Suppressor macrophage treated with lipopolysaccharide for 4 hours (primary cell): ENCODE measurements at regions not wholly inside any gene's neighbourhood (a gene's known extent, or its start where the extent isn't known, plus 50 kb on each side); places are given as distances from the start of the nearest gene placed in this dataset.
"Not testable (repeated sequence)": the region's sequence is repeated elsewhere in the genome, so short reads cannot be mapped to it uniquely, and the experiment has no call there.

Source experiments
- DNase-seq: peaks from one replicate; pipeline ENCODE4 v3.0.0-alpha.2; 2020

- DNase-seq = no peak
Measured at GRCh38 chr6:140785926-140786325, 1346.8 kb upstream of the GJE1 start.

DNA sequence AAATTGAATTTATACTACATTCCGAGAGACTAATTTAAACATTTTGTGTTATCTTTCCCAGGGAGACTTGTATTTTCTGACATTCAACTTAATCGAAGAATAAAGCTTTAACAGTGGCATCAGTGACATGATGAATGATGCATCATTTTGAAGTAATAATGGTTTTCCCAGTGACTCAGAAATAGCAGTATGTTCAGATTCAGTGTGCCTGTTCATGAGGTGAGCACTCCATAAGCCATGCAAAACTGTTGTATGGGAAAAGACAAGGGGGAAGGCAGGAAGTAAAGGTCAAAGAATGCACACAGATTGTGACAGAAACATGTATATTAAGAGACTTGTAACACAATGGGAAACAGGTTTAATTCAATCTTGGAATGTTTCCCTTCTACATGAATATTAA lies 1348.2 kb upstream of the GJE1 start:
- peak; percentile 52 for DNase-seq

- DNase-seq = not testable (repeated sequence)
Measured at GRCh38 chr6:140783504-140783903, 1349.2 kb upstream of the GJE1 start.

GRCh38 chr6:140782941-140783340 lies 1349.8 kb upstream of the GJE1 start:
- no peak for DNase-seq

GRCh38 chr6:140779991-140780596 lies 1352.6 kb upstream of the GJE1 start:
- no peak for DNase-seq

- DNase-seq = no peak
Measured at GRCh38 chr6:140779341-140779740, 1353.4 kb upstream of the GJE1 start.

- DNase-seq = no peak
Measured at GRCh38 chr6:140777780-140778179, 1354.9 kb upstream of the GJE1 start.

- no peak for DNase-seq
Measured at GRCh38 chr6:140775061-140775460, 1357.7 kb upstream of the GJE1 start.

- DNase-seq = peak; percentile 6
Measured at GRCh38 chr6:140774080-140774505, 1358.6 kb upstream of the GJE1 start.

- DNase-seq = no peak
Measured at GRCh38 chr6:140773276-140773675, 1359.4 kb upstream of the GJE1 start.

- DNase-seq = no peak
Measured at GRCh38 chr6:140772576-140772975, 1360.1 kb upstream of the GJE1 start.

- no peak for DNase-seq
Measured at GRCh38 chr6:140768133-140768532, 1364.6 kb upstream of the GJE1 start.

DNA sequence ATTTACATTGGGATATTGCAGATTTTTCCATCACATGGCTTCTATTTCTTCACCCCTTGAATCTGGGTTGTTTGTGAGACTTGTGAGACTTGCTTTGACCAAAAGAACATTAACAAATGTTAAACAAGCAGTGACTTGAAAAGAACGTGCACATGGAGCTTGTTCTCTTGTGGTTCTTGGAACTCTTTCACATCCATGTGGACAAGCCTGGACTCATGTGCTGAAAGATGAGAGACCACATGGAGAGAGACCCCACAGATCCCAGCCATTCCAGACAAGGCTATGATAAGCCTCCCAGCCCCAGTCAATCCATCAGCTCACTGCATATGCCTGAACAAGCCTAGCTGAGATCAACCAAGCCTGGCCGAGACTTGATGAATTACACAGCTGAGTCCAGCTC lies 1365.7 kb upstream of the GJE1 start:
- no peak for DNase-seq

DNA sequence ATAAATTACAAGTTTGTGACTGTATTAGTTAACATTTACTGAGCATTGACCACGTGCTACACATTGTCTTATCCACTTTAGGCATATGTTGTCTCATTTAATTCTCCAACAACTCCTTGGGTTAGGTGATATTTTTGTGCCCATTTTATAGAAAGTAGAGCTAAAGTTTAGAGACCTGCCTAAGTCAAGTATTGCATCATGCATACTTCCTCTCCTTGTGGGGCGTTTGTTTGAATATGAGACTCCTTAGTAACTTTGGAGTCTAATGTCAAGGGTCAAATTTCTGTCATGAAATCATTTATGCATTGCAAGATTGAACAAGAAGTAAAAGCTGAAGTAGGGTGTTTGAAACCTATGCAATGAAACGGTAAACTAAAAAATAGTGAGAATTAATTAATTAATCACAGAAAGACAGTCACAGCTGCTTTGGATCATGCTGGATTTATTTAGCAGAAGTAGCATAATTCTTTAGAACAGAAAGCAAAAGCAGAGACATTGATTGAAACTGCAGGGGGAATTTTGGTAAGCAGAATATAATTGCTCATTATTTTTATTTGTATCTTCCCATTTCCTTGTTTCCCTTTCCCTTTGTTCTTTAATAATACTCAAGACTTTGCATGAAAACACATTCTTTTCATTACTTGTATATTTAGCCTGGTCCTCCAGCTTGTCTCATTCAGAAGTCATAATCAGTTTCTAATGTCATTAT lies 1374.4 kb upstream of the GJE1 start:
- DNase-seq = peak; percentile 28

- DNase-seq = no peak
Measured at GRCh38 chr6:140752234-140752633, 1377.8 kb upstream of the CITED2 start.

DNA sequence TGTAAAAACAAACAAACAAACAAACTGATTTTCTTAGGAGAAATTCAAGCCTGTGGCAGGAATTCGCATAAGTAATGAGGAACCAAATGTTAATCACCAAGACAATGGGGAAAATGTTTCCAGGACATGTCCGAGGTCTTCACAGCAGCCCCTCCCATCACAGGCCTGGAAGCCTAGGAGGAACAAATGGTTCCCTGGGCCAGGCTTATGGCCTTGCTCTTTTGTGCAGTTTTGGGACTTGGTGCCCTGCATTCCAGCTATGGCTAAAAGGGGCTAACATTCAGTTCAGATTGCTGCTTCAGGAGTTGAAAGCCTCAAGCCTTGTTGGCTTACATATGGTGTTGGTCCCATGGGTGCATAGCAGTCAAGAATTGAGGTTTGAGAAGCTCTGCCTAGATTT lies 1372.7 kb upstream of the CITED2 start:
- DNase-seq = no peak

DNA sequence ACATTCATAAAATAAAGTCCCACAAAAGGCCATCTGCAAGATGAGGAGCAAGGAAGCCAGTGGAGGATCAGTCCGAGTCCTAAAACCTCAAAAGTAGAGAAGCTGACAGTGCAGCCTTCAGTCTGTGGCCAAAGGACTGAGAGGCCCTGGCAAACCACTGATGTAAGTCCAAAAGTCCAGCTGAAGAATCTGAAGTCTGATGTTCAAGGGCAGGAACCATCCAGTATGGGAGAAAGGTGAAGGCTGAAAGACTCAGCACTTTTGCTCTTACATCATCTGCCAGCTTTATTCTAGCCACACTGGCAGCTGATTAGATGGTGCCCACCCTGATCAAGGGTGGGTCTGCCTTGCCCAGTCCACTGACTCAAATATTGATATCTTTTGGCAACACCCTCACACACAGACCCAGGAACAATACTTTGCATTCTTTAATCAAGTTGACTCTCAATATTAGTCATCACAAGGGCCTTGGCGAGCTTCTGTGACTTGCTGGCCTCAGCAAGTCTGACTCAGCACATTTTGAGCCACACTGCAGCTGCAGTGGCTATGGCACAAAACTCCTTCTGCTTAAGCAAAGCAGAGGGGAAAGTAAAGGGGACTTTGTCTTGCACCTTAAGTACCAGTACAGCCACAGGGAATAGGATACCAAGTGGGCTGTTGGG lies 1370.3 kb upstream of the CITED2 start:
- peak; percentile 2 for DNase-seq

GRCh38 chr6:140736231-140736630 lies 1361.8 kb upstream of the CITED2 start:
- no peak for DNase-seq

DNA sequence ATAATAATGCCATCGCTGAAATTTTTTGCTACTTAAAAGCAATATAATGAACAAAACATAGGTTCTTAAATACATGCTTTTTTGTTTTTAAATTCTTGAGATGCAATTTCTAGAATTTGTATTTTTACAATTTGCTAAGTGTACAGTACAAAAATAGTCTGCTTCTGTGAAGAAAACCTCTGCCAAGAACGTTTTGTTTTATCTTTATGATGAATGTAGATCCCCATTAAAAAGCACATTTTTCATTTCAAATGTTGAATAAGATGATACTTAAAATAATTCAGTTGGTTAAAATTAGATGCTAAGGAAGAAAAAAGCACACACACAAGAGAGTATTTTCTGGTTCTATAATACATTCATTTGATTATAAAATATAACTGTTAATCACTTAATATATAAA lies 1358.5 kb upstream of the CITED2 start:
- DNase-seq = no peak

- DNase-seq = no peak
Measured at GRCh38 chr6:140732155-140732554, 1357.7 kb upstream of the CITED2 start.

- DNase-seq = no peak
Measured at GRCh38 chr6:140731741-140732140, 1357.3 kb upstream of the CITED2 start.

DNA sequence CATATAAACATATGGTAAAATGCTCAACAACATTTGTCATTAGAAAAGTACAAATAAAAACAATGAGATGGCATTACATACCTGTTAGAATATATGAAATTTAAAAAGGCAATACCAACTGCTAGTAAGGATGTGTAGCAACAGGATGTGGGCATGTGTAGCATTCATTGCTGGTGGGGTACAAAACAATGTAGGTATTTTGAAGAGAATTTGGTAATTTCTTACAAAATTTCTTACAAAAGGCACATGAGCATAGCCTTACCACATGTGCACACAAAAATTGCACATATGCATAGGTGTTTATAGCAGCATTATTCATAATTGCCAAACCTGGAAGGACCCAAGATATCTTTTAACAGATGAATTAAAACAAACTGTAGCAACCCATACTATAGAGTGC lies 1355.1 kb upstream of the CITED2 start:
- DNase-seq = no peak

DNA sequence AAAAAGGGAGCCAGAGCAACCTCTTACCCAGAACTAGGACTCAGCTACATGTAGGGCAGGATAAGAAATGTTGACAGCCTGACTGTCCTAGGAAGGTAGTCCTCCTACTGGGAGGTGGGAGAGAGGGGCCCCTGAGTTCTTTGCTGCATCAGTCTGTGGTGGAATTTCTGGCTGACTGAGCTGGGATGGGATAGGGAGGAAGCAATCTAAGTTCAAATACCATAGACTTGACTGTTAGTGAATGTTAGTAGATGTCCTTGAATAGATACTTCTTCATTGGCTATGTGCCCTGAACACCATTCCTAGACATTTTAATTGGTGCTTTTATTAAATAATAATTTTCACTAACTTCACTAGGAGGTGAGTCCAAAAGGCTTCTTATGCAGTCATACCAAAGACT lies 1343.6 kb upstream of the CITED2 start:
- DNase-seq = no peak

- DNase-seq = no peak
Measured at GRCh38 chr6:140713495-140713894, 1339.0 kb upstream of the CITED2 start.
